ENCODE measurements at regions not wholly inside any gene's neighbourhood (a gene's known extent, or its start where the extent isn't known, plus 50 kb on each side); places are given as distances from the start of the nearest gene placed in this dataset.

GRCh38 chr6:121998631-121999030 is 400.8 kb upstream of the HSF2 start:
- in situ Hi-C loops (cut with HindIII; ENCODE audit: low pct_unique_long_range_greater_than_20kb, low sequenced_read_pairs) = no loop called here
- TF ChIP-seq SIN3A (IDR thresholded peaks at IDR 0.05; ENCODE audit: borderline replicate concordance, insufficient read depth, low read depth, low read length) (no peak), TCF7L2 (IDR thresholded peaks at IDR 0.05; ENCODE audit: low read depth, low read length) (no peak), POLR2AphosphoS5 (IDR thresholded peaks at IDR 0.05; ENCODE audit: low read depth, low read length) (no peak), CTCF (IDR thresholded peaks at IDR 0.05) (no peak)
- TF ChIP-seq, protein P1, sequence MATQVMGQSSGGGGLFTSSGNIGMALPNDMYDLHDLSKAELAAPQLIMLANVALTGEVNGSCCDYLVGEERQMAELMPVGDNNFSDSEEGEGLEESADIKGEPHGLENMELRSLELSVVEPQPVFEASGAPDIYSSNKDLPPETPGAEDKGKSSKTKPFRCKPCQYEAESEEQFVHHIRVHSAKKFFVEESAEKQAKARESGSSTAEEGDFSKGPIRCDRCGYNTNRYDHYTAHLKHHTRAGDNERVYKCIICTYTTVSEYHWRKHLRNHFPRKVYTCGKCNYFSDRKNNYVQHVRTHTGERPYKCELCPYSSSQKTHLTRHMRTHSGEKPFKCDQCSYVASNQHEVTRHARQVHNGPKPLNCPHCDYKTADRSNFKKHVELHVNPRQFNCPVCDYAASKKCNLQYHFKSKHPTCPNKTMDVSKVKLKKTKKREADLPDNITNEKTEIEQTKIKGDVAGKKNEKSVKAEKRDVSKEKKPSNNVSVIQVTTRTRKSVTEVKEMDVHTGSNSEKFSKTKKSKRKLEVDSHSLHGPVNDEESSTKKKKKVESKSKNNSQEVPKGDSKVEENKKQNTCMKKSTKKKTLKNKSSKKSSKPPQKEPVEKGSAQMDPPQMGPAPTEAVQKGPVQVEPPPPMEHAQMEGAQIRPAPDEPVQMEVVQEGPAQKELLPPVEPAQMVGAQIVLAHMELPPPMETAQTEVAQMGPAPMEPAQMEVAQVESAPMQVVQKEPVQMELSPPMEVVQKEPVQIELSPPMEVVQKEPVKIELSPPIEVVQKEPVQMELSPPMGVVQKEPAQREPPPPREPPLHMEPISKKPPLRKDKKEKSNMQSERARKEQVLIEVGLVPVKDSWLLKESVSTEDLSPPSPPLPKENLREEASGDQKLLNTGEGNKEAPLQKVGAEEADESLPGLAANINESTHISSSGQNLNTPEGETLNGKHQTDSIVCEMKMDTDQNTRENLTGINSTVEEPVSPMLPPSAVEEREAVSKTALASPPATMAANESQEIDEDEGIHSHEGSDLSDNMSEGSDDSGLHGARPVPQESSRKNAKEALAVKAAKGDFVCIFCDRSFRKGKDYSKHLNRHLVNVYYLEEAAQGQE (IDR thresholded peaks at IDR 0.05; ENCODE audit: insufficient read depth in 1 of 2, low read depth in 2 of 2, low read length in 1 of 2) = no peak
- DNase-seq (ENCODE audit: low read depth, low spot score) = no peak

DNA sequence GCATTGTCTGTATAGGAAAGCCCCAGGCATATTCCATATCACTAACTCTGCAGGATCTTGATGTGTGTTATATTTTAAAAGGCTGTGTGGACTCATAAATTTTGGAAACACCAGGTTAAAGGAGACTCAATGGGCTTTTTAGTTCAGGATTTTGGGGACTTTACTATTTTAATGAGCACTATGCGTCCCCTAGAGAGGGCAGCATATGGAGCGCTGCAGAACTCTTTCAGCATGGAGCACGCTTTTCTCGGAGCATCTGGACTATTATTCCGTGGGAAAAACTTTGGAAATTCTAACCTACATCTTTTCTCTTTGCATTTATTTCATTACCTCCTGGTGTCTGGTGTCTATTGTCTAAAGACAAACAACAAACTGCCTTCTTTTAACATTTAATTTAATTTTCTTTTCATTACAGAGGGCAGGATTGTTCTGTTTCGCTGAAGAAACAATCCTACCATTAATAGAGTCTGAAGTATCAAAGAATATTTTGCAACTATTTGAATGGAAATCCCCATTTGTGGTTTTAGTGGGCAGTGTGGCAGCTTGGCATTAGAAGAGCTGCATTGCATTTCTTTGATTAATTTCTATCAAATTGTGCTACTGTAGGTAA is 399.9 kb upstream of the HSF2 start:
- intact Hi-C loops (cut with micrococcal nuclease; ENCODE audit: unreplicated experiment) (no loop called here), in situ Hi-C loops (cut with HindIII; ENCODE audit: low pct_unique_long_range_greater_than_20kb, low sequenced_read_pairs) (no loop called here)
- ChIA-PET CTCF (no interaction called here), POLR2A (no interaction called here)
- H3K27ac ChIP-seq (ENCODE audit: low read length) = no peak overlapping the region
- no peak overlapping the region for H3K4me3 ChIP-seq (ENCODE audit: low read depth in 2 of 2, low read length in 2 of 2)
- no peaks in the 10 kb centered on the region for H3K36me3 ChIP-seq (ENCODE audit: control insufficient read depth, insufficient read depth, low read length)
- ATAC-seq = no peak
- no peaks in the 10 kb centered on the region for H3K9me3 ChIP-seq (ENCODE audit: control insufficient read depth, insufficient read depth, low read depth, low read length)
- TF ChIP-seq TCF7L2 (IDR thresholded peaks at IDR 0.05; ENCODE audit: low read depth, low read length) (no peak), SIN3A (IDR thresholded peaks at IDR 0.05; ENCODE audit: borderline replicate concordance, insufficient read depth, low read depth, low read length) (no peak), POLR2AphosphoS5 (IDR thresholded peaks at IDR 0.05; ENCODE audit: low read depth, low read length) (no peak)
- TF ChIP-seq, protein P1 (IDR thresholded peaks at IDR 0.05; ENCODE audit: insufficient read depth in 1 of 2, low read depth in 2 of 2, low read length in 1 of 2) = no peak
- DNase-seq (ENCODE audit: low read depth, low spot score) = no peak
- H3K4me1 ChIP-seq (ENCODE audit: control insufficient read depth, insufficient read depth, low read length) = no peaks in the 10 kb centered on the region
- no TSS peak for BruUV-seq (replicated peaks)
- no peaks in the 10 kb centered on the region for H3K27me3 ChIP-seq (ENCODE audit: control insufficient read depth, insufficient read depth, low read length)

More at GRCh38 chr6:121998631-121999030, 400.8 kb upstream of the HSF2 start:
- no peaks in the 10 kb centered on the region for H3K27me3 ChIP-seq (ENCODE audit: control insufficient read depth, insufficient read depth, low read length)
- H3K36me3 ChIP-seq (ENCODE audit: control insufficient read depth, insufficient read depth, low read length) = no peaks in the 10 kb centered on the region
- no TSS peak for BruUV-seq (replicated peaks)
- H3K4me1 ChIP-seq (ENCODE audit: control insufficient read depth, insufficient read depth, low read length) = no peaks in the 10 kb centered on the region
- ATAC-seq = no peak
- POLR2A ChIA-PET = no interaction called here
- intact Hi-C loops (cut with micrococcal nuclease; ENCODE audit: unreplicated experiment) = no loop called here
- H3K9me3 ChIP-seq (ENCODE audit: control insufficient read depth, insufficient read depth, low read depth, low read length) = no peaks in the 10 kb centered on the region
- CTCF ChIA-PET = no interaction called here
- no peak overlapping the region for H3K27ac ChIP-seq (ENCODE audit: low read length)
- no peak overlapping the region for H3K4me3 ChIP-seq (ENCODE audit: low read depth in 2 of 2, low read length in 2 of 2)

All from Panc1 (cell line).